ENCODE measurements at regions not wholly inside any gene's neighbourhood (a gene's known extent, or its start where the extent isn't known, plus 50 kb on each side); places are given as distances from the start of the nearest gene placed in this dataset.

DNA sequence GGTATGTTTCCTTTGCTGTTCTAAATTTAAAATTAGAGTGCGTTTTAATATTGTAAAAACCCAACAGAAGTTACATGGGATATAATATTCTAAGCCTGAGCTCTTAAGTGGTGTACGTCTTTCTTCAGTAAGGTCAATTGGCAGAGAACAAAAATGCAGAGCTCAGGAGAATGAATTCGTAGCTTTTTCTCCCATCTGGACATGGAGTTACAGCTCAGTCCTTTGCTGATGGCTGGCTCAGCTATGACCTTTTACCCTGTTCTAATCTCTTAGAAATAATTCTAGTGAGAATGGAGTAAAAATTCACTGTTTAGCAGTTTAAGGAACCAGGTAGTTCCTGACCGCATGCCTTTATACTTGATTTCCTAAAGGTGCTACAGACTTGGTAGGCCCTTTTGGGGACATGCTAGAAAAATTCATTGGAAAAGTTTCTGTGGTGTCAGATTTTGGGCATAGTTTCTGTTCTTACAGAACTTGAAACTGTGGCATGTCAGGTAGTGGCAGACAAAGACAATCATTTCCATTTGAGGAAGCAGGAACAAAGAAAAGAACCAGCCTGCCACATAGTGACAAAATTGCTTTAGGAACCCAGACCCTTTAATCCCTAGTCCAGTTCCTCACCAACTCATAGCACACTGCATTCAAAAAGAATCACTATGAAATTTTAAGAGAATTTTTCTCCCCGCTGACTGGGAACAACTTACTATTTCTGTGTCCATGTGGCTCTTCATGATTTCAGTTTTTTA lies 566.8 kb upstream of the ZNF804A start:
- no peak for TF ChIP-seq ARNT (IDR thresholded peaks at IDR 0.05)
- TF ChIP-seq NFRKB (IDR thresholded peaks at IDR 0.05) = no peak
- TF ChIP-seq SUZ12 (IDR thresholded peaks at IDR 0.05) = no peak
